Upper lobe of left lung (tissue), 4 donors: ENCODE measurements at regions not wholly inside any gene's neighbourhood (a gene's known extent, or its start where the extent isn't known, plus 50 kb on each side); places are given as distances from the start of the nearest gene placed in this dataset.

Experiments used
- EP300 ChIP-seq, 4 donors: sonication (generic); formaldehyde crosslinking; IDR thresholded peaks; one replicate each; pipeline ENCODE4 v1.5.1; 2017; ENCODE audit warnings: antibody characterized with exemption in 4 of 4, control low read depth in 2 of 4
- POLR2A ChIP-seq, 4 donors: fragments of 450-650 bp; IDR thresholded peaks; one replicate each; pipeline ENCODE4 v1.5.1; 2016 to 2017; ENCODE audit warnings: antibody characterized with exemption in 4 of 4, mild to moderate bottlenecking in 2 of 4
- POLR2AphosphoS5 ChIP-seq, 2 donors: sonication (generic); formaldehyde crosslinking; IDR thresholded peaks; one replicate each; pipeline ENCODE4 v1.5.1; 2017; ENCODE audit warnings: antibody characterized with exemption in 2 of 2
- TF ChIP-seq, protein P1 (sequence below), 6 experiments: fragments of 450-650 bp in 4 of 6; fragments of 200-600 bp in 2 of 6; sonication (generic) in 2 of 6; IDR thresholded peaks; one replicate each; pipeline ENCODE4 v1.5.1; 2016 to 2019; ENCODE audit warnings: antibody characterized with exemption in 6 of 6

DNA sequence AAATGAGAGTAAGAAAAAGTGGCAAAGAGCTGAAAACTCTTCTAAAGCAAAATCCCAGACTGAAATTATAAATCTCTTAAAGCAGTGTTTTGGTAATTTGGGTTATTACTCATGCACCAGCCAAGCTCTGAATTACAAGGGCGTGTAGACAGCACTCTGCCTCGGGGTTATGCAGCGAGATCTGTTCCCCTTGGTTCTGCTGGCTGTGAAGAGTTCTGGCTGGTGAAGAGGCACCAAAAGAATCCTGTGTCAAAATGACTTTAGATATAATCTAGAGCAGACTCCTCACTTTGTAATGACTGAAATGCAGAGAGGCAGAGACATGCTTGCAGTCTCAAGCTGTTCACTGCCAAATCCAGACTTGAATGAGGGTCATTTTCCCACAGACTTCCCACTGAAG is 461.8 kb upstream of the CXADR start:
- TF ChIP-seq, protein P1, sequence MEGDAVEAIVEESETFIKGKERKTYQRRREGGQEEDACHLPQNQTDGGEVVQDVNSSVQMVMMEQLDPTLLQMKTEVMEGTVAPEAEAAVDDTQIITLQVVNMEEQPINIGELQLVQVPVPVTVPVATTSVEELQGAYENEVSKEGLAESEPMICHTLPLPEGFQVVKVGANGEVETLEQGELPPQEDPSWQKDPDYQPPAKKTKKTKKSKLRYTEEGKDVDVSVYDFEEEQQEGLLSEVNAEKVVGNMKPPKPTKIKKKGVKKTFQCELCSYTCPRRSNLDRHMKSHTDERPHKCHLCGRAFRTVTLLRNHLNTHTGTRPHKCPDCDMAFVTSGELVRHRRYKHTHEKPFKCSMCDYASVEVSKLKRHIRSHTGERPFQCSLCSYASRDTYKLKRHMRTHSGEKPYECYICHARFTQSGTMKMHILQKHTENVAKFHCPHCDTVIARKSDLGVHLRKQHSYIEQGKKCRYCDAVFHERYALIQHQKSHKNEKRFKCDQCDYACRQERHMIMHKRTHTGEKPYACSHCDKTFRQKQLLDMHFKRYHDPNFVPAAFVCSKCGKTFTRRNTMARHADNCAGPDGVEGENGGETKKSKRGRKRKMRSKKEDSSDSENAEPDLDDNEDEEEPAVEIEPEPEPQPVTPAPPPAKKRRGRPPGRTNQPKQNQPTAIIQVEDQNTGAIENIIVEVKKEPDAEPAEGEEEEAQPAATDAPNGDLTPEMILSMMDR (IDR thresholded peaks at IDR 0.05): no peak
- TF ChIP-seq POLR2A (IDR thresholded peaks at IDR 0.05) (no peak), POLR2AphosphoS5 (IDR thresholded peaks at IDR 0.05) (no peak), EP300 (IDR thresholded peaks at IDR 0.05) (no peak)
